NCI-H2029 treated with DMSO at 0.1 percent for 48 hours (cell line): ENCODE measurements at regions not wholly inside any gene's neighbourhood (a gene's known extent, or its start where the extent isn't known, plus 50 kb on each side); places are given as distances from the start of the nearest gene placed in this dataset.

Experiments
- DNase-seq: peaks from one replicate; lab custom pipeline; 2025; lab: John Stamatoyannopoulos, UW

DNA sequence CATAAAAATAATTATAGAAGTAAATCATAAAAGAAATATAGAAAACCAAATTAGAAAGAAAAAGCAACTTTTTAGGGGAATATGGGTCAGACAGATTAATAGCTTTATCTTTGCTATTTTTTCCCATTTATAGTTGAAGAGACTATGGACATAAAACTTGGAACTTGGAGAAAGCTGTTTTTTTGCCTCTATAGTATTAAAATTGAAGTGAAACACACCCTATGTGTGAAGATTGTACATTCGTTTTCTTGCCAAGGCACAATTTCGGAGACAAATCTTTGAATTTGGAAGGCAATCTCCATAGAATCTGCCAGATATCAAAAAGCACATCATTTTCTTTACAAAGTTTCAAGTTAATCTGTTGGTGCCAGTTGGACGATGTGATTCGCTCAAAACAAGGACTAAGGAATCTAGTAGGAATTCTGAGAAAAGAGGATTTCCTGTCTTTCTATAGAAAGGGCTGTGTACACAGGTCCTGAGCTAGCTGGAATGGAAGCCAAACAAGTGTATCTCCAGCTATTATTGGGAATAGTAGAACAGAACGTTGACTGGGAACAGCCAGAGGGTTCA lies 156.3 kb downstream of the SLC7A11 start:
- no peak for DNase-seq

DNA sequence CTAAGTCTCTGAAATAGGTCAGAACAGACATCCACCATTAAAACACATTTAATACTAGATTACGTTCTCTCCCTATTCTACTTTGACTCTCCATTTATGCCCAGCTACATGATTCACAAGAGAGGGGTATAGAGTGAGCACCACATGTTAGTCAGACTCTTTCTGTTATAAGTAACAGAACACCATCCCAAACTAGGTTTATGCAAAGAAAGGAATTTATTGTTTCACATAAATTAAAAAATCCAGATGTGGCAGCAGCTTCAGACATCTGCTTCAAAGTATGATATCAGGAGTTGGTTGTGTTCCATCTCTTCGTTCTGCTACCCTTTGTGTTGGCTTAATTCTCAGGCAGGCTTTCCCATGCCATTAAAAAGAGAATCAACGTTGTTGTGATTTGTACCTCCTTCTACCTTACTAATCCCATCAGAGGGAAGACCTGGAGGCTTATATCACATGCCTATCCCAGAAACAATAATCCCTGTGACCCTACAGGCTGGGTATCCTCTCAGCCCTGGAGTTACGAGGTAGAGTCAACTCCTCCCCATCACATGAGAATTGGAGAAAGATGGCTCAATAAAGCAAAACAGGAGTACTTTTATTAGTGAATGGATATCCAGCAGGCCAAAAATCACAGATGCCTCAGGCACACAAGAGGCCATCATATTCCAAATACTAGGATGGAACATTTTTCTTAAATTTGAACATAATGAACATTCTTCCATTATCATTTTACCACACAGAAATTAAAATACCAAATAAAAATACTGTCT lies 163.2 kb downstream of the SLC7A11 start:
- no peak for DNase-seq

DNA sequence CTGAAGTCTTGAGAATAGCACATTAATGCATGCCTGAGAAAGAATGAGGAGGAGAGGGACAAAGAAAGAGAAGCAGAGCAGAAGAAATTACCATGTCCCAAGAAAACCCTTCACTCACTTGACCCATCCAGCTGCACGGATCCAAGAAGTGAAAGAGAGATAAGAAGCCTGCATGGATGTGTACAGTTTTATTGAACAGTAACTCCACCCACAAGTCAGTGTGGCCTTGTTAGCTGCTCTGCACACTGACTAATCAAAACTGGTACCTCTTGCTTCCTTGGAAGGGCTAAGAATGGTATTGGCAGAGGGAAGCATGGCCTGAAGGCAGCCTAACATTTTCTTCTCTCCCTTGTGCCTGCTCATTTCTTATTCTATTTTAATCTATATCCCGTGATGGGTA lies 163.9 kb downstream of the SLC7A11 start:
- DNase-seq, result no peak

DNA sequence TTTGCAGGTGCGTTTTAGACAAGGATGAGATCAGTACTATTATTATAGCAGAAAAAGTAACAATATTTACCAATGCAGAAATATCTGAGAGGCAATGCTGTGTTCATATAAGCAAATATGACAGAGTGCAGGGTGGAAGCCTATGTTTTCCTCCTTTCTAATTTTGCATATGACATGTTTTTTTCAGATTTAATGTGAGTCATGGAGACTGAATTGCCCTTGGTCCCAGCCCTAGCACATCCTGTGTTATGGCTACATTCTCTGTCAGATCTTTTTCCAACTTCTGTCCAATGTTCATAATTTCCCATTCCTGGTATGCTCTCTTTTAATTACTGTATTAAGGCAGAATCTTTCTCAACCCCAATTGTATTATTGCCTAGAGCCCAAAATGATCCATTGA lies 165.6 kb downstream of the SLC7A11 start:
- DNase-seq, result no peak

DNA sequence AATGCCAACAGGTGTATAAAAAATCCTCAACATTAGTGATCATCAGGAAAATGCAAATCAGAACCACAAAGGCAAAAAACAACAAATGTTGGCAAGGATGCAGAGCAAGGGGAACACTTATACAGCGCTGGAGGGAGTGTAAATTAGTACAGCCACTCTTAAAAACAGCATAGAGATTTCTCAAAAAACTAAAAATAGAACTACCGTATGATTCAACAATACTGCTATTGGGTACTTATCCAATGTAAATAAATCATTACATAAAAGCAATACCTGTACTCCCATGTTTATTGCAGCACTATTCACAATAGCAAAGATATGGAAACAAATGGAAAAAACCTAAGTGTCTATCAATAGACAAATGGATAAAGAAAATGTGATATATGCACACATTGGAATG lies 171.3 kb downstream of the SLC7A11 start:
- DNase-seq, result no peak

DNA sequence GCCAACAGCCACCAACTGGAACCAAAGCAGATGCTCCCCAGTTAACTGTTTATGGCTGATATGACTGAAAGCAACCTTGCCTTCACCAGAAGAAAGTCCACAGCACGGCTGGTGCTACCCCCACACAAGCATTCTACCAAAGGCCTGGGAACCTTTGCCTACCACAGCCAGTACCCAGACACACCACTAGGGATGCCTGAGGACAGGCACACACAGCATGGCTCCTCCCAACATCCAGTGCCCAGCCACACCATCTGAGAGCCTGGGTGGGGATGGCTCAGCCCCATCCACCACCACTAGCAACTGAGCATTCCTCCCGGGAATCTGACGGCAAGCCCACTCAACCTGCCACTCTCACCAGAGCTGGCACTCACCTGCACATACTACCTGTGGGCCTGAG lies 178.6 kb downstream of the SLC7A11 start:
- no peak for DNase-seq

DNA sequence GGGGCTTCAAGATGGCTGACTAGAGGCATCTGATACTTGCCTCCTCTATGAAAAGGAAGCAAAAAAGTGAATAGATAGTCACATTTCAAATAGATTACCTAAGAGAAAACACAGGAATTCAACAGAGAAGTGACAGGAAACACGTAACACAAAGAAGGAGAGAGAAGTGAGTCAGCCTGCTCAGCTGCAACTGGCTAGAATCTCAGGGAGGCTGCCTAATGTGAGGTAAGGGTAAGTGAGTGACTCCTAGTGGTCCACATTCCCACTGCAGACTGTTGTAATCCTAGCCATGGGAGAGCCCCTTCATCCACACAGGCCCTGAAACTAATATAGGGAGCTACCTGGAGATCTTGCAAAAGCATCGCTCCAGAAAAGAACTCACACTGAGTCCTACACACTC lies 179.2 kb downstream of the SLC7A11 start:
- DNase-seq, result no peak

DNA sequence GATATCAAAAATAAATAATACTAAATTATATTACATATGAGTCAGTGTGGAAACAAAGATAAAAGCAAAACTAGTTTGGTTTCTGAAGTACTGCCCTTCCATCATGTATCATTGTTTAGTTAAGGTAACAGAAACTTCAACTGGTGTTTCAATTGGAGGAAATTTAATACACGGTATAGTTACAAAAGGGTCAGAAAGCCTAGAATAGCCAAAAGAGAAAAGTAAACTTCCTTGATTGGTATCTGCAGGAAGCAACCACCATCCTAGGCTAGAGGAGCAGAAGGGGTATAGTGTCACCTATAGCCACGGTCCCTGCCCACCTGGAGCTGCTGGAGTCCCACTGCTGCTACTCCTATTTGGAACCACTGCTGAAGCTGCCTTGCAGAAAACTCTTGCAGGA lies 185.6 kb downstream of the SLC7A11 start:
- DNase-seq, result no peak

DNA sequence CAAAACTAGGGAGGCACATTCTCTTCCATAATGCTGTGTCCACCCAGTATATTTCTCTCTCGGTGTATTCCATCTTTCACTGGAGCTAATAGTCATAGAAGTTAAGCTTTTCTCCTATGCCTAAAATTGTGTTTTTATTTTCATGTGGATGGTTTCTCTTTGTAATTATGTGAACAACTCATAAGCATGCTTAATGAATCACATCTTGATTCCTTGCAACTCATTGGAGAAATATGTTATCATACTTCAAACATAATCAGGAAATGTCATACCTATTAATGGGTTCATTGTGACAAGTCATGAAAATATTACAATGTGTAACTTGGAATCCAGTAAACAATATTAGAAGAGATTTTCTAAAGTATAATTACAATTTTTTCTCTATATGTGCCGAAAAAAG lies 186.3 kb downstream of the SLC7A11 start:
- DNase-seq, result no peak

DNA sequence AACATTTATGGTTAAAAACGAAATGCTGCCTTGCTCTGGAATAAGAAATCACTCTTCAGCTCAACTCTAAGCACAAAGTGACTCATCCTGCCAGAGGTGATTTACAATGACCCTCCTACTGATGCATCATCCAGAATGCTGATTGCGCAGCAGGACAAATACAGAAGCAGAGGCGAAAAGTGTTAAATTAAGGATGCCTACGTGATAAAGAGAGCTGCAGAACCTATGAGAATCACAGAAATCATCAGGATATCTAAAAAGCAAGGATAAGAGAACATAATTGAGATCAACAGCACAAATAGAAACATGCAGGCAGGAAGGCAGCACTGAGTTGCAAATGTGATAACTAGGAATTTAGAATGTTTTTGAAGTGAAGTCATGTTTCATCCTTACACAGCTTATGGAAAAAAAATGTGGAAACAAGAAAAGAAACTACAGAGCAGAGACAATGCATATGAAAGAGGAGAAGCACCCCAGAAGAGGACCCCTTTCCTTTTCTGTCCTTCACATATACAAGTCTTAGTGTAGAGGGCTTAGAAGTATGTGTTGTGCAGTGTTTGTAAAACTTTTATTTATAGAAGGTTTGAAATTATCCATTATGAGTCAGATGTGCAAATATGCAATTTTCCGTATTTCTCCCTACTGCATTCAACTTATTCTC lies 188.4 kb downstream of the SLC7A11 start:
- DNase-seq, result no peak

DNA sequence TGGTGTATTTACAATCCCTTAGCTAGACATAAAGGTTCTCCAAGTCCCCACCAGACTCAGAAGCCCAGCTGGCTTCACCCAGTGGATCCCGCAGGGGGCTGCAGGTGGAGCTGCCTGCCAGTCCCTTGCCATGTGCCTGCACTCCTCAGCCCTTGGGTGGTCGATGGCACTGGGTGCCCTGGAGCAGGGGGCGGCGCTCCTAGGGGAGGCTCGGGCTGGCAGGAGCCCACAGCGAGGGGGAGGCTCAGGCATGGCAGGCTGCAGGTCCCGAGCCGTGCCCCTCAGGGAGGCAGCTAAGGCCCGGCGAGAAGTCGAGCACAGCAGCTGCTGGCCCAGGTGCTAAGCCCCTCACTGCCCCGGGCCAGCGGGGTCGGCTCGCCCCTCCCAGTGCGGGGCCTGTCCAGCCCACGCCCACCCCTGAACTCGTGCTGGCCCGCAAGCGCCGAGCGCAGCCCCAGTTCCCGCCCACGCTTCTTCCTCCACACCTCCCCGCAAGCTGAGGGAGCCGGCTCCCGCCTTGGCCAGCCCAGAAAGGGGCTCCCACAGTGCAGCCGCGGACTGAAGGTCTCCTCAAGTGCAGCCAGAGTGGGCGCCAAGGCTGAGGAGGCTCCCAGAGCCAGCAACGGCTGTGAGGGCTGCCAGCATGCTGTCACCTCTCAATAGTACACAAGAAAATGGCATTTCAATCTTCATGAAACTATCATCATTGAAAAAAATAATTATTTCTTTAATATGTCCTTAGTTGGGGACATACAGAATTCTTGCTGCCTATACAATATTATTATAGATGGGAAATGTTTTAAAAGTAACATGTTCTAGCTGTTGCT lies 189.1 kb downstream of the SLC7A11 start:
- no peak for DNase-seq

DNA sequence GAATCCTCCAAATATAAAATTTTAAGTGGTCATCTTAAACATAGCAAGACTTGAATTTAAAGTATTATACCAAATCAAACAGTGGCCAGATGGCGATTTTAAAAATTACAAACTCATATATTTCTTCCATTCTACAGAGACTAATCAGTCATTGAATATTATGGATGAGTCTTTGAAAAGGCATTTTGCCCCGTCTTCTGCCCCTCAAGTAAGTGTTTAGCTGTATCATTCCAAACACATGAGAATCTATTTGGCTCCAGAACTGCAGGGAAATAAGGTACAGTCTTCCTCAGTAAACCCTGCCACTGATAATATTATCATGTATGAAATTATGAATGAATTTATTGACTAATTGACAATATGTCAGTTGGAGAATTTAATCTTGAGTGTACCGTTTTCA lies 191.0 kb downstream of the SLC7A11 start:
- DNase-seq, result no peak

DNA sequence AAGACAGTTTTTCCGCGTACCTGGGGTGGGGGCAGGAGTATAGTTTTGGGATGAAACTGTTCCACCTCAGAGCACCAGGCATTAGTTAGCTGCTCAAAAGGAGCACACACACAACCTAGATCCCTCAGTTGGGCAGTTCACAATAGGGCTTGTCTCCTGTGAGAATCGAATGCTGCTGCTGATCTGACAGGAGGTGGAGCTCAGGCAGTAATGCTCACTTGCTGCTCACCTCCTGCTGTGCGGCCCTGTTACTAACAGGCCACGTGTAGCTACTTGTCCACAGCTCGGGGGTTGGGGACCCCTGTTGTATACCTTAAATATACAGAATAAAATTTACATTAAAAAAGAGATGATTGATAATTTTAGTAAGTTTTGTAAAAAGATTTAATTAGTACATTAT lies 191.5 kb downstream of the SLC7A11 start:
- DNase-seq, result no peak

DNA sequence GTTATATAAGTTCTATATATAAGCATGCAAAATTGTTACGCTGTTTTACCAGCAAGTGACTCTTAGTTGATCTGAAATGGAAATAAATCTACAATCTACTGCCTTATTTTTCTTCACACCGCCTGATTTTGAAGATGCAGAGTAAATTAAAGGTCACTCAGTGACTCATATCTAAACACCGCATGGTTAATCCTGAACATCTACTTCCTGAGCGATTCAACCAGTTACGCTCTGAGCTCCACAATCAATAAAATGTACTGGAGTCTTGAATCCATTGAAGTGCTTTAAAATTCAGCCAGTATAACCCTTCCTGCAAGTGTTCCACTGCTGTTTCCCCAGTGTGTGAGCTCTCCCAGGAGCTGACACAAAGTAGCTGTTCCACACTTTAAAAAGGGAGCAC lies 192.8 kb downstream of the SLC7A11 start:
- no peak for DNase-seq

DNA sequence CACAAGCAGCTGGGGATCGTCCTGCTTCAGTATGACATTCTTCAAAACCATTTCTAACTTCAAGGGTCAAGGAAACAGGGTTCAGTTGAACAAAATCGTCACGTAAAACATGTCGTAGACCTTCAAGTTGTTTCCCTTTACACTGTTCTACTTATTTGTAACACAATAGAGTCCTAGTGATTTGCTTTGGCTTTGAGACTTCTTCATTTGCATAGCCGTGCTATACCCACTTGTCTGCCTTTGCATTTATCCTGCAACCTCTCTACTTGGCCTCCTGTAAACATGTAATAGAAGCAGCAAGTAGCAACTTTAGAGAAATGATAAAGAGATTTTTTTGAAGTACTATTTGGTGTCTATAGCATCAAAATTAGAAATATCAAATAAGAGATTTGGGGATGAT lies 194.9 kb downstream of the SLC7A11 start:
- no peak for DNase-seq

DNA sequence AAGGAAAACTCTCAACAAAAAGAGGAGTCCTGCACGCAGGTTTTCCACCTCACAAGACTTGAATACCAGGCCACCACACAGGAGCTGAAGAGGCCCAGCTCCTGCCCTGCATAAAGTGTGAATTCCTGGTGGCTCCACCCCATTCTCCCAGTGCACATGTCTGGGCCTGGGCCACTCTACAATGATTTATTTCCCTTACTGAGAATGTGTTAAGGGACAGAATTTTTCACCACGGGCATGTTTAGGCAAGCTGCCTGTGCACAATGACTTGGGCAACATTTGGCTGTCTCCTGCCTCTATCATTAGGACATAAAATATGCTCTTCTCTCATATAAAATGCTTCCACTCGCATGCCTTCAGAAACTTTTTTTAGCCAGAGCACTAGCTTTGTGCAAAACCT lies 197.1 kb downstream of the SLC7A11 start:
- DNase-seq, result no peak

DNA sequence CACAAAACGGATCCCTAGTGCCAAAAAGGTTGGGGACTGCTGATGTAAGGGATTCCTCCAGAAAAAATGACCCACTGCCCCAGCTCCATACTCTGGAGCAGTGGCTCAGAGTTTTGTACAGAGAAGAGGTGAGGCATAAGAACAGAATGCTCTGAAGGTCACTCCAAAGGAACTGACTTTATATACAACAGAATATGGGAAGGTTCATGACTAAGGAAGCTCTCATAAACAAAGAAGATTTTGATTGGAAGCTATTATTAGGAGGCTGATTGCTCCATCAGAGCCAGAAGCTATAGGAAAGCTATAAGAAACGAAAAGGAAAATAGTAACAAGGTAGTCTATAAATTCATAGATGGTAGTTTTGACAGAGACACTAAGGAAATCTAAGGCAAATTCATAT lies 203.1 kb downstream of the SLC7A11 start:
- DNase-seq, result no peak

DNA sequence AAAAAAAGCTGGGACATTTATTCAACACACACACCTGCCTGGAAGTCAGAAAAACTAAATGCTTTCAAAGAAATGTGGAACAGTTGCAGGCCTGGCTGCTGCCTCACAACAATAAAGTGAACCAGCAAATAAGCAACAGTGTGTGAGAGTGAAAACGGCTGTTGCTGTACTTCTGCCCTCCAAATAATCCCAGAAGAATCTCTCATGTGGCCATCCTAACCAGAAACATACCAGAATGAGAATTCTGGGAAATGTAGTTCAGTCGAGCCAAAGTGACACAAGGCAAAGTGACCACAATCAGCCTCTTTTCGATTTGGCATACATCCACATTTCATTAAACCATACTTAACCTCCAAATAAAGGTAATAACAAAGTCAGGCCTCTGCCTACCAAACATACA lies 204.5 kb downstream of the SLC7A11 start:
- DNase-seq, result no peak

DNA sequence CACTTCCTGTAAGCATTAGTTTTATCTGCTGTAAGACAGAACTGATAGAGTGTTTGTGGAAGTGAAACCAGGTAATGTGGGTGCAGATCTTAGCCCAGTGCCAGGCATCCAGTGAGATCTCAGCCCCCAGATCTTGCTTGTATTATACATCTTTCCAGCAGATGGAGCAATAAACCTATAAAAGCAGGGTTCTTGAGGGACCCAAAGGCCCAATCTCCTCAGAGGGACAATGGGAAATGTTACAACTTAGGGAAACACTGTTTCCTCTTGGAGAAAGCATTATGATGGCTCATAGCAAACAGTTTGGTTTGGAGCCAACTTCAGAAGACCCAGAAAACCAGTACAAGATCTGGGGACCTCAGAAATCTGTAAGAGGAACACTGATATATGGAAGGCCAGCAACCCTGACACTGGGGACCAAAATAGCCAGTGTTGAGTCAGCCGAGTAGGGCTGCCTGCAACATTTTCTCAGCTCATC lies 206.3 kb downstream of the SLC7A11 start:
- peak; percentile 38 for DNase-seq

DNA sequence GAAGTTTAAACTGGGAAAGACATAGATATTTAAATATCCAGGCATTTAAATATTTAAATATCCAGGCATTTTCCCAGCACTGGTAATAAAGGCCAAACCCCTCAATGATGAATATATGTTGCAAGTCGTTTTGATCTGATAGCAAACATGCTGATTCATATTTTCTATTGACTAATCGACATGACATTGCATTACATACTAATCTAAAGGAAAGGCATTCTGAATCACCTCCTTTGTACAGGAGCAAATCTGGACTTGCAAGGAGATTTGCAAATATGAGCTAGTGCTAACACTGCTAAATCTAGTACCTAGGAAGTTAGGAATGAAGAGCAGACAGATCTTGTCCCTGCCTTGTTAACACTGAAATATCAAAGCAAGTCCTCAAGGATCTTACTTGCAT lies 207.3 kb downstream of the SLC7A11 start:
- no peak for DNase-seq

DNA sequence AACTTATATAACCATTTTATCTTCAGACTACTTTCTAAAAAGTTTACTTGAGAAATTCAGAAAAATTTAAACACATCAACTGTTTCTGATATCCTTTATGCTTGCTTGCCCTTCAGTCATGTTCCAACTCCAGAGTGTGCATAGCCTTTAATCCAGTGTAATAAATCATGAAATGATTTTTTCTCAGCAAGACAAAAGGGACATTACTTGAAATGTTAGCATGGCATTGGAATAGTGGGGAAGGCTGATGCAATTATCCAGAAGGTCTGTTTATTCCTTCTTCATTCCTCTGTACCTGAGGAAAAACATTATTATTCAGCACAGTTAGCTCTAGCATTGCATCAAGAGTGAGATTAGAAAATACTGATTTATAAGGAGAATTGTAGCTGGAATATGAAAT lies 209.9 kb downstream of the SLC7A11 start:
- DNase-seq, result no peak

DNA sequence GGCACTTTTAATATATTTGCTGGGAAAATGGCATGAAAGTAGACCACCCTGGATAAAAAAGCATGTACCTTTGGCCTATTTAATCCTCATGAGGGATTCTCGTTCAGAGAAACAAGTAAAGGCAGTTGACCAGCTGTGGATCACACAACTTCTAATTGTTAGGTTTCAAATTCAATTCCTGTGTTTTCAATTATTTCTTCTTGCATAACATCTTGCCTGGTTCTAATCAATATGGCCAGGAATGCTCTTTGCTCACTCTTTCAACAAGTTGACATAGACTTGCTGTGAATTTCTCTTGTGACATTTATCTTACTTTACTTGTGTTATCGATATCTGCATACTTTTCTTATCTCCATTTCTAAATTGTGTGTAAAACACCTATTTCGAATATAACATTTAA lies 211.8 kb downstream of the SLC7A11 start:
- DNase-seq, result no peak

DNA sequence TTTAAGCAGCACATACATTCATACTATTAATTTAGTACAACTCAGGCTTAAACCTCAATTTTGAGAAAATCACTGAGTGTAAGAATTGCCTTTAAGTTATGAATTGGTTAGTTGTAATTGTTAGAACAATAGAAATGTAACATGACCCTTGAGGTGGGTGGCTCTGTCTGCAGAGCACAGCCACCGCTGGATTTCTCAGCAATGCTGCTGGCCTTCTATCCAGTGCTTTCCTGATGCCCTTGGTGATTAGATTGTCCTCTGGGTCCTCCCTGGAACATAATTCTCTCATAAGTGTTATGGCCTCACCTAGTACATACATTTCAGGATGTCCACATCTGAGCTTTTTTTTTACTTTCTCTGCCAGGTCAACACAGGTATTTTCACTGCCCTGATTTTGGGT lies 213.2 kb downstream of the SLC7A11 start:
- DNase-seq, result no peak
